ENCODE measurements at regions not wholly inside any gene's neighbourhood (a gene's known extent, or its start where the extent isn't known, plus 50 kb on each side); places are given as distances from the start of the nearest gene placed in this dataset.

DNA sequence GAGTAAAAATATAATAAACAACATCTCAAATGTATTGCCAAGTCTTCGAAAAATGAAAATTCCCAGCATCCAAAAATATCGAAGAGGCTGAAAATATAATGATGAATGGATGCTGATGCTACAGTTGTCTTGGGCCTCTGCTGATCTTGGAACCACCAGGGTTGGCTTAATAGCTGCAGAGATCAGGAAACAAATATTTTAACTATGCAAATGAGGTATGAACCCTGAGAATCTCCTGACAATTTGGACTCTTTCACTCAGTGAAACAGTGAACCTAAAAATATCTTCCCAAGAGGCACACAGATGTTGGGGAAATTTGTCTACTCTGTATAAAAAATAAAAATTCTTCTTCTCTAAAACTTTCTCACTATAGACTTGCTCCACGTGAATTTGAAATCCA lies 97.7 kb upstream of the EGFR start:
- no peaks in the 10 kb centered on the region for H3K4me1 ChIP-seq (ENCODE audit: control insufficient read depth, insufficient read depth, low read length)
- no peaks in the 10 kb centered on the region for H3K36me3 ChIP-seq (ENCODE audit: control insufficient read depth, insufficient read depth, low read length)
- no peak overlapping the region for H3K27ac ChIP-seq (ENCODE audit: low read length)
- ChIA-PET CTCF (no interaction called here), POLR2A (no interaction called here)
- DNase-seq (ENCODE audit: low read depth, low spot score), result no peak
- H3K9me3 ChIP-seq (ENCODE audit: control insufficient read depth, insufficient read depth, low read depth, low read length), result no peaks in the 10 kb centered on the region
- no peak for ATAC-seq
- no peaks in the 10 kb centered on the region for H3K27me3 ChIP-seq (ENCODE audit: control insufficient read depth, insufficient read depth, low read length)
- intact Hi-C loops (cut with micrococcal nuclease; ENCODE audit: unreplicated experiment) (no loop called here), in situ Hi-C loops (cut with HindIII; ENCODE audit: low pct_unique_long_range_greater_than_20kb, low sequenced_read_pairs) (no loop called here)
- no peak overlapping the region for H3K4me3 ChIP-seq (ENCODE audit: low read depth in 2 of 2, low read length in 2 of 2)
- BruUV-seq (replicated peaks), result no TSS peak
- TF ChIP-seq POLR2AphosphoS5 (IDR thresholded peaks at IDR 0.05; ENCODE audit: low read depth, low read length) (no peak), TCF7L2 (IDR thresholded peaks at IDR 0.05; ENCODE audit: low read depth, low read length) (no peak), SIN3A (IDR thresholded peaks at IDR 0.05; ENCODE audit: borderline replicate concordance, insufficient read depth, low read depth, low read length) (no peak)
- TF ChIP-seq, protein P1, sequence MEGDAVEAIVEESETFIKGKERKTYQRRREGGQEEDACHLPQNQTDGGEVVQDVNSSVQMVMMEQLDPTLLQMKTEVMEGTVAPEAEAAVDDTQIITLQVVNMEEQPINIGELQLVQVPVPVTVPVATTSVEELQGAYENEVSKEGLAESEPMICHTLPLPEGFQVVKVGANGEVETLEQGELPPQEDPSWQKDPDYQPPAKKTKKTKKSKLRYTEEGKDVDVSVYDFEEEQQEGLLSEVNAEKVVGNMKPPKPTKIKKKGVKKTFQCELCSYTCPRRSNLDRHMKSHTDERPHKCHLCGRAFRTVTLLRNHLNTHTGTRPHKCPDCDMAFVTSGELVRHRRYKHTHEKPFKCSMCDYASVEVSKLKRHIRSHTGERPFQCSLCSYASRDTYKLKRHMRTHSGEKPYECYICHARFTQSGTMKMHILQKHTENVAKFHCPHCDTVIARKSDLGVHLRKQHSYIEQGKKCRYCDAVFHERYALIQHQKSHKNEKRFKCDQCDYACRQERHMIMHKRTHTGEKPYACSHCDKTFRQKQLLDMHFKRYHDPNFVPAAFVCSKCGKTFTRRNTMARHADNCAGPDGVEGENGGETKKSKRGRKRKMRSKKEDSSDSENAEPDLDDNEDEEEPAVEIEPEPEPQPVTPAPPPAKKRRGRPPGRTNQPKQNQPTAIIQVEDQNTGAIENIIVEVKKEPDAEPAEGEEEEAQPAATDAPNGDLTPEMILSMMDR (IDR thresholded peaks at IDR 0.05), result no peak
- TF ChIP-seq, protein P2, sequence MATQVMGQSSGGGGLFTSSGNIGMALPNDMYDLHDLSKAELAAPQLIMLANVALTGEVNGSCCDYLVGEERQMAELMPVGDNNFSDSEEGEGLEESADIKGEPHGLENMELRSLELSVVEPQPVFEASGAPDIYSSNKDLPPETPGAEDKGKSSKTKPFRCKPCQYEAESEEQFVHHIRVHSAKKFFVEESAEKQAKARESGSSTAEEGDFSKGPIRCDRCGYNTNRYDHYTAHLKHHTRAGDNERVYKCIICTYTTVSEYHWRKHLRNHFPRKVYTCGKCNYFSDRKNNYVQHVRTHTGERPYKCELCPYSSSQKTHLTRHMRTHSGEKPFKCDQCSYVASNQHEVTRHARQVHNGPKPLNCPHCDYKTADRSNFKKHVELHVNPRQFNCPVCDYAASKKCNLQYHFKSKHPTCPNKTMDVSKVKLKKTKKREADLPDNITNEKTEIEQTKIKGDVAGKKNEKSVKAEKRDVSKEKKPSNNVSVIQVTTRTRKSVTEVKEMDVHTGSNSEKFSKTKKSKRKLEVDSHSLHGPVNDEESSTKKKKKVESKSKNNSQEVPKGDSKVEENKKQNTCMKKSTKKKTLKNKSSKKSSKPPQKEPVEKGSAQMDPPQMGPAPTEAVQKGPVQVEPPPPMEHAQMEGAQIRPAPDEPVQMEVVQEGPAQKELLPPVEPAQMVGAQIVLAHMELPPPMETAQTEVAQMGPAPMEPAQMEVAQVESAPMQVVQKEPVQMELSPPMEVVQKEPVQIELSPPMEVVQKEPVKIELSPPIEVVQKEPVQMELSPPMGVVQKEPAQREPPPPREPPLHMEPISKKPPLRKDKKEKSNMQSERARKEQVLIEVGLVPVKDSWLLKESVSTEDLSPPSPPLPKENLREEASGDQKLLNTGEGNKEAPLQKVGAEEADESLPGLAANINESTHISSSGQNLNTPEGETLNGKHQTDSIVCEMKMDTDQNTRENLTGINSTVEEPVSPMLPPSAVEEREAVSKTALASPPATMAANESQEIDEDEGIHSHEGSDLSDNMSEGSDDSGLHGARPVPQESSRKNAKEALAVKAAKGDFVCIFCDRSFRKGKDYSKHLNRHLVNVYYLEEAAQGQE (IDR thresholded peaks at IDR 0.05; ENCODE audit: insufficient read depth in 1 of 2, low read depth in 2 of 2, low read length in 1 of 2), result no peak

DNA sequence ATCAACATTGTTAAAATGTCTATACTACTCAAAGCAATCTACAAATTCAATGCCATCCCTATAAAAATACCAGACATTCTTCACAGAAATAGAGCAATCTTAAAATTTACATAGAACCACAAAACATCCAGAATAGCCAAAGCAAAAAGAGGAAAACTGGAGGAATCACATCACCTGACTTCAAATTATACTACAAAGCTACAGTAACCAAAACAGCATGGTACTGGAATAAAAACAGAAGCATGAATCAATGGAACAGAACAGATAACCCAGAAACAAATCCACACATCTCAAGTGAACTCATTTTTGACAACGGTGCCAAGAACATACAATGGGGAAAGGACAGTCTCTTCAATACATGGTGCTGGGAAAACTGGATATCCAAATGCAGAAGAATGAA lies 87.3 kb upstream of the EGFR start:
- CTCF ChIA-PET, result no interaction called here
- DNase-seq (ENCODE audit: low read depth, low spot score), result no peak
- no peaks in the 10 kb centered on the region for H3K36me3 ChIP-seq (ENCODE audit: control insufficient read depth, insufficient read depth, low read length)
- peaks cover 4% of the 10 kb centered on the region for H3K4me1 ChIP-seq (ENCODE audit: control insufficient read depth, insufficient read depth, low read length)
- intact Hi-C loops (cut with micrococcal nuclease; ENCODE audit: unreplicated experiment), result loop anchor here (5.0 kb wide), 1 partner anchor 144 kb away; no protein-coding TSS in a partner anchor
- in situ Hi-C loops (cut with HindIII; ENCODE audit: low pct_unique_long_range_greater_than_20kb, low sequenced_read_pairs), result no loop called here
- TF ChIP-seq TCF7L2 (IDR thresholded peaks at IDR 0.05; ENCODE audit: low read depth, low read length) (no peak), POLR2AphosphoS5 (IDR thresholded peaks at IDR 0.05; ENCODE audit: low read depth, low read length) (no peak), SIN3A (IDR thresholded peaks at IDR 0.05; ENCODE audit: borderline replicate concordance, insufficient read depth, low read depth, low read length) (no peak)
- TF ChIP-seq, protein P2 (IDR thresholded peaks at IDR 0.05; ENCODE audit: insufficient read depth in 1 of 2, low read depth in 2 of 2, low read length in 1 of 2), result no peak
- TF ChIP-seq, protein P1 (IDR thresholded peaks at IDR 0.05), result no peak
- POLR2A ChIA-PET, result no interaction called here
- H3K27ac ChIP-seq (ENCODE audit: low read length), result no peak overlapping the region
- BruUV-seq (replicated peaks), result no TSS peak
- no peaks in the 10 kb centered on the region for H3K9me3 ChIP-seq (ENCODE audit: control insufficient read depth, insufficient read depth, low read depth, low read length)
- no peak overlapping the region for H3K4me3 ChIP-seq (ENCODE audit: low read depth in 2 of 2, low read length in 2 of 2)
- no peak for ATAC-seq
- no peaks in the 10 kb centered on the region for H3K27me3 ChIP-seq (ENCODE audit: control insufficient read depth, insufficient read depth, low read length)

Data from Panc1 (cell line).